Small intestine (tissue), 7 donors: ENCODE measurements at regions not wholly inside any gene's neighbourhood (a gene's known extent, or its start where the extent isn't known, plus 50 kb on each side); places are given as distances from the start of the nearest gene placed in this dataset.

Experiments used
- DNase-seq, 2 donors: peaks; one replicate each; pipeline versions ENCODE4 v3.0.0 to v3.0.0-alpha.2; 2013
- FAIRE-seq: peaks from 2 replicates; lab custom pipeline; 2012; peaks lifted over from hg19 to GRCh38; lab: Jason Lieb, UNC
- H3K27ac ChIP-seq, 3 donors: one replicate each; pipeline ENCODE4 v1.5.1; 2013; ENCODE audit warnings: low read length in 2 of 3, mild to moderate bottlenecking in 2 of 3, control low read depth in 1 of 3, inconsistent platforms in 1 of 3, low read depth in 1 of 3, moderate library complexity in 1 of 3
- H3K27me3 ChIP-seq, 3 donors: one replicate each; pipeline ENCODE4 v1.6.1; 2013; ENCODE audit warnings: low read length in 3 of 3, inconsistent platforms in 1 of 3; ENCODE audit not compliant: control insufficient read depth in 3 of 3, insufficient read depth in 3 of 3
- H3K36me3 ChIP-seq, 3 donors: one replicate each; pipeline ENCODE4 v1.6.1; 2013; ENCODE audit warnings: low read length in 3 of 3, inconsistent platforms in 1 of 3, low read depth in 1 of 3, mild to moderate bottlenecking in 1 of 3, moderate library complexity in 1 of 3; ENCODE audit not compliant: control insufficient read depth in 3 of 3, insufficient read depth in 2 of 3
- H3K4me1 ChIP-seq, 3 donors: one replicate each; pipeline ENCODE4 v1.6.1; 2013; ENCODE audit warnings: low read length in 2 of 3, inconsistent platforms in 1 of 3, low read depth in 1 of 3, mild to moderate bottlenecking in 1 of 3, moderate library complexity in 1 of 3; ENCODE audit not compliant: control insufficient read depth in 3 of 3, insufficient read depth in 2 of 3
- H3K4me3 ChIP-seq, 3 donors: one replicate each; pipeline ENCODE4 v1.5.1; 2013; ENCODE audit warnings: low read length in 3 of 3, control low read depth in 1 of 3, inconsistent platforms in 1 of 3, low read depth in 1 of 3, mild to moderate bottlenecking in 1 of 3, moderate library complexity in 1 of 3
- H3K9me3 ChIP-seq, 2 donors: one replicate each; pipeline ENCODE4 v1.6.1; 2013; ENCODE audit warnings: low read depth in 1 of 2, low read length in 1 of 2; ENCODE audit not compliant: control insufficient read depth in 2 of 2, insufficient read depth in 1 of 2
- WGBS, 3 donors: extraction: QIAGEN DNeasy Blood & Tissue Kit; methylation state at CpG; one replicate each; pipeline ENCODE4 v1.1.7; 2013; 5-methylcytosine and 5-hydroxymethylcytosine counted together
- donor health status: healthy with polysubstance abuse.
- donor health status: control.
- donor health status: control.
- donor health status: Bipolar disorder and iron deficiency.
- donor health status: healthy.

DNA sequence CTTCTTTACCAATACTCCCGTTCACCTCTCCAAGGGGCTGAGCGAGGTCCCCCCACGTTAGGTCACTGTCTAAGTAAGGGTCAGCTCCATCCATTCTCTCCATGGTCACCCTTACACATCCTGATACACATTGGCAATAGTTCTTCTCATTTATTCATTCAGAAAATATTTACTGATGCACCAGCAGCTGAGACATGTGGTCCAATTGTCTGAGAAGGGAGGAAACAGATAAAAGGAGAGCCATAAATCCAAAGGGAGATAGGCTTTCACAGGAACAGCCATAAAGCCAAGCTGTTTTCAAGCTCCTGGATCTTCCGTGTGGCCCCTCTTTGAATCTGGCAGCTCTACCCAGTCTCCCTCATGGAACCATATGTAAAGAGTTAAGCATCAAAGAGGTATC is 121.2 kb downstream of the TXNL1 start:
- Histone ChIP-seq H3K9me3 (no peaks in the 10 kb centered on the region), H3K27me3 (no peaks in the 10 kb centered on the region), H3K36me3 (no peaks in the 10 kb centered on the region), H3K27ac (no peak overlapping the region), H3K4me1 (no peaks in the 10 kb centered on the region), H3K4me3 (no peak overlapping the region)
- no peak for DNase-seq
- 71 to 86% (median 82%) methylated on average over 4 of the region's 4 CpGs for WGBS, 3 donors
- no peak for FAIRE-seq

DNA sequence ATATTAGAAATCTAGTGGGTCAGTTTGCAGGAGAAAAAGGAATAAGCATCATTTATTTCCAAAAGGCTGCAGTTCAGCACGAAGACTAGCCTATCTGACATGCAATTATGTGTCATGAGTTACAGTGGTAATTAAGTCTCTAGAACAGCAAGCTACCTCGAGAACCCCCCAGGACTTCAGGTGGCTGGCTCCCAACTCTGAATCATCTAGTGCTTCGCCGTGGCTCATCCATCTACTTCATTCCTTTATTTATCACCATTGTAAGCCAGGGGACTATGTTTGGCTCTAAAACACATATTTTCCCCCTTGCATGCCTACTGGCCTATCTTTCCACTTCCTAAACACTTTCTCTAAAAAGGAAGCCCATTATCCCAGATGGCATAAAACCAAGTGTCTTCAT is 121.6 kb downstream of the TXNL1 start:
- no peak for FAIRE-seq
- DNase-seq = no peak
- no peaks in the 10 kb centered on the region for H3K36me3 ChIP-seq

DNA sequence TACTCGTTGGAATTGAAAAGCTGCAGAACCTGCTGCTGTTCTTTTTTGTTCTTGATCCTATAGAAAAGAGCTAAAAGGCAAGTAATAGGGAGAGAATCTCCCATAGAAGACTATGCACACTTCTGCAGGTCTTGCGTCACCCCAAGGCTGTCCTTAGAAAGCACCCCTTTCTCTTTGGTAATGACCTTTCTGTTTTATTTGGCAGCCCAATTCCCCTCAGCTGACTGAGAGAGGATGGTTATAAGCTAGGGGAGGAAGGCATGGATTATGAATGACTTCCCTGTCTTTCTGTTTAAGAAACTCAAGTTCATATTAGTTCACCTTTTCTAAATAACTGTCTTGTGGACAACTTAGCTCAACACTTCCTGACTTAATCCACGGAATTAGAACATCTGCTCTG is 122.9 kb downstream of the TXNL1 start:
- H3K27ac ChIP-seq = no peak overlapping the region
- no peaks in the 10 kb centered on the region for H3K9me3 ChIP-seq
- DNase-seq (no peak), FAIRE-seq (no peak)
- WGBS, 3 donors = 68 to 78% (median 70%) methylated on average over 3 of the region's 3 CpGs
- no peaks in the 10 kb centered on the region for H3K4me1 ChIP-seq
- H3K4me3 ChIP-seq = no peak overlapping the region
- no peaks in the 10 kb centered on the region for H3K36me3 ChIP-seq
- no peaks in the 10 kb centered on the region for H3K27me3 ChIP-seq

More for the DNA sequence above, 121.6 kb downstream of the TXNL1 start:
- H3K4me1 ChIP-seq = no peaks in the 10 kb centered on the region
- H3K27me3 ChIP-seq = no peaks in the 10 kb centered on the region
- 67 to 77% (median 74%) methylated on average over 4 of the region's 4 CpGs for WGBS, 3 donors
- H3K9me3 ChIP-seq = no peaks in the 10 kb centered on the region
- H3K27ac ChIP-seq = no peak overlapping the region
- H3K4me3 ChIP-seq = no peak overlapping the region

DNA sequence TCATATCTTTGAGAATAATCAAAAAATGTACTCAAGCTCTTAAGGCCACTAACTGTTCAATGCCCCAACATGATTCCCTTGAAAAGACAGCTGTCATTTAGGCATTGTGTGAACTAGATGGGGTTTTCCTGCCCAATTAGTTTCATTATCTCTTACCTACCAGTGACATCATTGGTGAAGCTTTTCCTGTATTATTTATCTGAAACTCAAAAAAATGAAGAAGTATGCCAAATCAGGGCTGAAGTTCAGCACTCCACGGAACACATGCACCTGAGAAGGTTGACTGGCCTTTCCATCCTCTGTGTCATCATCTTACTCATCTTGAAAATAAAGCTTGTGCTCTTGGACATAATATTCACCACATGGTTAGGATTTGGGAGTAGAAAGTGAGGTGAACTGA is 126.4 kb downstream of the TXNL1 start:
- no peaks in the 10 kb centered on the region for H3K36me3 ChIP-seq
- DNase-seq = no peak
- H3K27me3 ChIP-seq = no peaks in the 10 kb centered on the region
- WGBS, 3 donors = 55 to 70% (median 65%) methylated on average over 1 of the region's 1 CpG
- no peak overlapping the region for H3K27ac ChIP-seq
- no peaks in the 10 kb centered on the region for H3K9me3 ChIP-seq
- H3K4me1 ChIP-seq = no peaks in the 10 kb centered on the region
- no peak for FAIRE-seq
- H3K4me3 ChIP-seq = no peak overlapping the region

DNA sequence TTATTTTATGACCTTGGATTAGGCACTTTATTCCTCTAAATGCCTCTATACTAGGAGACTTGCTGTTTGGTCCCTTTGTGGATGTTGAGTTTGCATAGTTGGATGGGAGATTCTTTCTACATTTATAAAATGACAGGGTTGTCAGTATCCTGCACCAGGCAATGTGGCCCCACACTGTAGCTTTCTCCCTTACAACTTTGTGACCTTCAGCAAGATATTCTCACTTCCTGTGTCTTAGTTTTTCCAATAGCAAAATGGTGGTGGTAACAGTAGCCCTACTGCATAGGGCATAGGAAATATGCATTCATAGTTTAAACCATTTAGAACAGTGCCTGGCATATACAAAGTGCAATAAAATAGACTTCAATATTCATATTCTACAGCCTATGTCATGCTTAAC is 128.3 kb downstream of the TXNL1 start:
- Histone ChIP-seq H3K4me3 (no peak overlapping the region), H3K9me3 (no peaks in the 10 kb centered on the region), H3K27ac (no peak overlapping the region), H3K36me3 (no peaks in the 10 kb centered on the region), H3K4me1 (no peaks in the 10 kb centered on the region), H3K27me3 (no peaks in the 10 kb centered on the region)
- DNase-seq (no peak), FAIRE-seq (no peak)

DNA sequence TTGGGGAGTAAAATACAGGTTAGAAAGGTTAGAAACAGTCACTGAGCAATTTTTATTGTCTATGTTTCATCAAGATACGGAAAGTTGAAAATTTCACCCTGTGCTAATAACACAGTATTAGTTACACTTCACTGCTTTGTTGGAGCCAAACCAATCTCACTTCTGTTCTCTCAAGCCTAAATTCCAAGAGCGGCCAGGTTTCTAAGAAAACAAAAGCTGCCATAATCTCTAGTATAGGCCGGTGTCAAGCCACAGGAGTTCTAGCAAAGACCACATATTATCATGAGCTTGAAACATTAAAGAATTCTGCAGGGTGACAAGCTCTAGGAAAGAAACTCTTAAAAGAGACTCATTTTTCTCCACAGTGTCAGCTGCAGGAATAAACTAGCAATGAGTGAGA is 128.7 kb downstream of the TXNL1 start:
- Histone ChIP-seq H3K9me3 (no peaks in the 10 kb centered on the region), H3K27me3 (no peaks in the 10 kb centered on the region), H3K4me1 (no peaks in the 10 kb centered on the region), H3K36me3 (no peaks in the 10 kb centered on the region), H3K27ac (no peak overlapping the region), H3K4me3 (no peak overlapping the region)
- FAIRE-seq (no peak), DNase-seq (no peak)
- WGBS, 3 donors = 88 to 91% (median 89%) methylated on average over 3 of the region's 3 CpGs

DNA sequence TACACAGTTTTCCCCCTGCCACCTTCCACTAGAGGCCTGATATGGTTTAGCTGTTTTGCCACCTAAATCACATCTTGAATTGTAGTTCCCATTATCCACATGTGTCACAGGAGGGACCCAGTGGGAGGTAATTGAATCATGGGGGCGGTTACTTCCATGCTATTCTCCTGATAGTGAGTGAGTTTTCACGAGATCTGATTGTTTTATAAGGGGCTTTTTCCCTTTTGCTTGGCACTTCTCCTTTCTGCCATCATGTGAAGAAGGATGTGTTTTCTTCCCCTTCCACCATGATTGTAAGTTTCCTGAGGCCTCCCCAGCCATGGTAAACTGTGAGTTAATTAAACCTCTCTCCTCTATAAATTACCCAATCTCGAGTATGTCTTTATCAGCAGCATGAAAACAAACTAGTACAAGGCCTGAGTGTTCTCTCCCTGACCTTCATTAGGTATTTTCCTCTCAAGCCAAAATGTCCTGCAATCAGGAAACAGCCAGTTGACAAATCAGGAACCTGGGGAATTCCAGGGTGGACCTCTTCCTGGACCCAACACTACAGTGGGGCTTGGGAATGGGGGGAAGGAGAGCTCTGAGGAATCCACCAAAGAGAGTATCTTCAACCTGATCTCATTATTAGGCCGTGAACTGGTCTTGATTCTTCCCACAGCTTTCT is 129.9 kb downstream of the TXNL1 start:
- Histone ChIP-seq H3K36me3 (no peaks in the 10 kb centered on the region), H3K9me3 (no peaks in the 10 kb centered on the region), H3K27ac (no peak overlapping the region), H3K27me3 (no peaks in the 10 kb centered on the region), H3K4me3 (no peak overlapping the region), H3K4me1 (no peaks in the 10 kb centered on the region)
- FAIRE-seq (no peak), DNase-seq (no peak)
- WGBS, 3 donors = 53 to 54% (median 53%) methylated on average over 4 of the region's 4 CpGs

DNA sequence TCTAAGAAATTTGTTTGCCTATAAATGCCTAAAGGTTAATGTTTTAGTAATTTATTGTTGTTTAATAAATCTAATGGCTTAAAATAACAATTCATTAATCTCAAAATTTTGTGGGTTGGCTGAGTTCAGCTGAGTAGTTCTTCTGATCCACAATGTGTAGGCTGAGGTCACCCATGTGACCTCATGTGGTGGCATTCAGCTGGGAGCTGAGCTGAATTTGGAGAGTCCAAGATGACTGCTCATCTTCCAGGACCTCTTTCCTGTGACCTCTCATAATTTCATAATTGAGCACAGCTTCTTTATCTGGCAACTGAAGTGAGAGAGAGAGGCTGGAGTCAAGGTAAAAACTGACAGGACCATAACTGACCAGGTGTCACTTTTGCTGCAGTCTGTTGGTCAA is 132.4 kb downstream of the TXNL1 start:
- FAIRE-seq (no peak), DNase-seq (no peak)

DNA sequence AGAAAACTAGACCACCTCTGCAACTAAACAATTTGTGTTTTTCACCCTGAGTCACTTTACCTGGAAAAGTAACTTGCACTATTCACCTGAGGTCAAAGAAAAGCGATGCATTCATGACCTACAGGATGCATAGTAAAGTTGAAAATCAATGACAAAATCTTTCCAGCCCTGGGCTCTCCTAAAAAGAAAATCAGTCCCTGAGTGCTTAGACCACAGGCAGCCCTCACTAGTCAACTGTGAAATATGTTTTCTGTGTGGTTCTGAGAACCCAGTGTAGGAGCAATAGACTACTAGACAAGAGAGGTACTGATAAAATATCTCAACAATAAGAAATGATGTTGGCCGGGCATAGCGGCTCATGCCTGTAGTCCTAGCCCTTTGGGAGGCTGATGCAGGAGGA is 133.1 kb downstream of the TXNL1 start:
- H3K27me3 ChIP-seq = no peaks in the 10 kb centered on the region
- no peak overlapping the region for H3K4me3 ChIP-seq
- no peak overlapping the region for H3K27ac ChIP-seq
- no peaks in the 10 kb centered on the region for H3K9me3 ChIP-seq
- H3K36me3 ChIP-seq = no peaks in the 10 kb centered on the region
- WGBS, 3 donors = 85 to 93% (median 91%) methylated on average over 3 of the region's 3 CpGs
- no peaks in the 10 kb centered on the region for H3K4me1 ChIP-seq
- DNase-seq (no peak), FAIRE-seq (no peak)

More for the DNA sequence above, 132.4 kb downstream of the TXNL1 start:
- Histone ChIP-seq H3K36me3 (no peaks in the 10 kb centered on the region), H3K4me3 (no peak overlapping the region), H3K27me3 (no peaks in the 10 kb centered on the region), H3K4me1 (no peaks in the 10 kb centered on the region), H3K27ac (no peak overlapping the region), H3K9me3 (no peaks in the 10 kb centered on the region)
